NCI-H69 (cell line): ENCODE measurements at regions not wholly inside any gene's neighbourhood (a gene's known extent, or its start where the extent isn't known, plus 50 kb on each side); places are given as distances from the start of the nearest gene placed in this dataset.
A peak's percentile ranks its signal among the peaks of the same experiment; 100 is the strongest.

Experiments used
- DNase-seq: peaks from one replicate; lab custom pipeline; 2025; lab: John Stamatoyannopoulos, UW

- no peak for DNase-seq
Measured at GRCh38 chr15:85847031-85847430, 52.3 kb upstream of the KLHL25 start.

GRCh38 chr15:85849946-85850345 is 55.2 kb upstream of the KLHL25 start:
- DNase-seq = peak; percentile 3

GRCh38 chr15:85852969-85853368 is 58.2 kb upstream of the KLHL25 start:
- DNase-seq = peak; percentile 3

GRCh38 chr15:85854345-85855097 is 59.8 kb upstream of the KLHL25 start:
- peak; percentile 62 for DNase-seq

- DNase-seq = peak; percentile 72
Measured at GRCh38 chr15:85858586-85859375, 64.1 kb upstream of the KLHL25 start.

GRCh38 chr15:85859671-85860070 is 64.9 kb upstream of the KLHL25 start:
- no peak for DNase-seq

GRCh38 chr15:85860394-85861161 is 65.9 kb upstream of the KLHL25 start:
- DNase-seq = no peak

GRCh38 chr15:85865070-85865684 is 70.5 kb upstream of the KLHL25 start:
- DNase-seq = peak; percentile 38

GRCh38 chr15:85867250-85867649 is 72.5 kb upstream of the KLHL25 start:
- no peak for DNase-seq

GRCh38 chr15:85869124-85869523 is 74.4 kb upstream of the KLHL25 start:
- DNase-seq = no peak

- no peak for DNase-seq
Measured at GRCh38 chr15:85870216-85871014, 75.7 kb upstream of the KLHL25 start.

GRCh38 chr15:85871545-85871944 is 76.8 kb upstream of the KLHL25 start:
- DNase-seq = no peak

GRCh38 chr15:85872125-85872524 is 77.4 kb upstream of the KLHL25 start:
- no peak for DNase-seq

- DNase-seq = peak; percentile 12
Measured at GRCh38 chr15:85874236-85874635, 79.5 kb upstream of the KLHL25 start.

- no peak for DNase-seq
Measured at GRCh38 chr15:85875756-85876155, 81.0 kb upstream of the KLHL25 start.

GRCh38 chr15:85878828-85879225 is 84.1 kb upstream of the KLHL25 start:
- no peak for DNase-seq

GRCh38 chr15:85879334-85880163 is 84.8 kb upstream of the KLHL25 start:
- peak; percentile 34 for DNase-seq

GRCh38 chr15:85880501-85881190 is 85.9 kb upstream of the KLHL25 start:
- no peak for DNase-seq

- no peak for DNase-seq
Measured at GRCh38 chr15:85886309-85886811, 91.6 kb upstream of the KLHL25 start.
